Stimulated activated CD8-positive, alpha-beta memory T cell treated with anti-CD3 and anti-CD28 coated beads, Interleukin-7, amount 100 ng/mL, for 4 hours (primary cell): ENCODE measurements at regions not wholly inside any gene's neighbourhood (a gene's known extent, or its start where the extent isn't known, plus 50 kb on each side); places are given as distances from the start of the nearest gene placed in this dataset.

Source experiments
- DNase-seq, 2 donors: peaks; one replicate each; pipeline ENCODE4 v3.0.0-alpha.2; 2020; ENCODE audit warnings: low read depth in 2 of 2

DNA sequence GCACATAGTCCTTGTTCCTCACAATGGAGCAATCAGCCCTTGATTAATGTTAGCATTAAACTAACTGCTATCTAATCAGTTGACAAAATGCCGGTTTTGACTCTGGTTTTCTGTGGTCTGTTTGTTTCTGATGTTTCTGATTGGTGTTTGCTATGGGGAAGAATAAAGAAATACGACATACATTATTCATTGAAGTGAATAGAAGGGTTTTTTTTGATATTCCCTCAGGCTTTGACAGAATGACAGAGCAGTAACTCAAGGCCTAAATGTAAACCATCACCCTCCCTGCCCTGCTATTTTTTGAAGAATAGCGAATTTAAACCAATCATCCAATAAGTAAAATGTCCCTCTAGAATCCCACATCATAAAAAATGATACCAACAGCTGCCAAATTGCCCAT, 65.5 kb upstream of the HS3ST1 start:
- no peak for DNase-seq

DNA sequence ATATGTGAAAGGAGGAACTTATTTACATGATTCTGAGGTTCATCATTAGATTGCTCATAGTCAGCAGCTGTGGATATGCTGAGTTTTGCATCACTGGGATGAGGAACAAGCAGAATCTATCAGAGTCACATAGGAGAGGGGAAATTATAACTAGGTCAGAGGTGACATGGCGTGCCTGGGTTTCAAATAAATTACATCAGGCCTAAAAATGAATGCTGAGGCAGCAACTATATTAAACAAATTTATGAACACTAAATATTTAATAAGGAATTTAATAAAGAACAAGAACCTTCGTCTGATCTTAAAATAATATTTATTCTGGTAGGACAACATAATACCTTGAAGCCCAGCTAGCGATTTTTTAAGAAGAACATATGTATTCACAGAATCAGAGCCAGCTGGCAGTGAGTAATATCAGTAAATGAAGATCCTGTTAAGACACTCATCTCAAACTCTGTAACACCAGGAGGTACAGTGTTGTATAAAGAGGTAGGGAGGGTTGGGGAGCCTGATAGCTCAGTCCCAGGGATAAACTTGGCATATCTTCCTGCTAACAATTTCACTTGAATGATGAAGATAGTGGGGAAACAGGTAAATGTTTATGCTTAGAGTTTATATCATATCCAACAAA, 60.9 kb upstream of the HS3ST1 start:
- no peak for DNase-seq

DNA sequence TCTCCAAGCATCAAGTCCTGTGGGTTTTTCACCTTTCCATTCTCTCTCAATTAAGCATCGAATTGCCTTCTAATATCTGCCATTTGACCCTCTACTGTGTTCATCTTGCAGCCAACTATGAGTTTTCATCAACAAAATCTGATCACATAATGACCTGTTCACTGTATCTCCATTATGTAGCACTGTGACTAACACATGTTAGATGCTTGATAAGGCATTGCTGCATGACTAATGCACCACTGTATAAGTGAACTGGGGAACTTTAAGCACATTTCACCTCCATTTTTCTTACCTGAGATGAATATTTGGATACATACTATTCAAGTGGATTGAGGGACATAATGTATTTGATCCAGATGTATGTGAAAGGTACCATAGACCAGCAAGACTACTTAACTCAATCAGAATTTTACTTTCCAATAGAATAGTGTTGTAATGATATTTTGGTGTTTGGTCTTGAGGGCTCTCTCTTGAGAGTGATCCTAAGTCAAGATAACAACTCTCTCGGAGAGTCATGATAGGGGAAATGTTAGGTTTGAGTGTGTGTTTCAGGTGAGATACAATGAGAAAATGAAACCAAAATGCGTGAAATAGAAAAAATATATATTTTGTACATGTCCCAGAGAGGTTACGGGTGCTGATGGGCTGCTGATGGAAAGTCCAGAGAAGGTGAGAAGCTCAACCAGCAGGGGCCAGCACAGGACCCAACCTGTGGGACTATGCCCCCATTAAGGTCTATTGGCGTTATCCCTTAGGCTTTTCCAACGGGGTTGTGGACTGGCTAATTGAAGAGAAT, 60.2 kb upstream of the HS3ST1 start:
- DNase-seq: no peak

DNA sequence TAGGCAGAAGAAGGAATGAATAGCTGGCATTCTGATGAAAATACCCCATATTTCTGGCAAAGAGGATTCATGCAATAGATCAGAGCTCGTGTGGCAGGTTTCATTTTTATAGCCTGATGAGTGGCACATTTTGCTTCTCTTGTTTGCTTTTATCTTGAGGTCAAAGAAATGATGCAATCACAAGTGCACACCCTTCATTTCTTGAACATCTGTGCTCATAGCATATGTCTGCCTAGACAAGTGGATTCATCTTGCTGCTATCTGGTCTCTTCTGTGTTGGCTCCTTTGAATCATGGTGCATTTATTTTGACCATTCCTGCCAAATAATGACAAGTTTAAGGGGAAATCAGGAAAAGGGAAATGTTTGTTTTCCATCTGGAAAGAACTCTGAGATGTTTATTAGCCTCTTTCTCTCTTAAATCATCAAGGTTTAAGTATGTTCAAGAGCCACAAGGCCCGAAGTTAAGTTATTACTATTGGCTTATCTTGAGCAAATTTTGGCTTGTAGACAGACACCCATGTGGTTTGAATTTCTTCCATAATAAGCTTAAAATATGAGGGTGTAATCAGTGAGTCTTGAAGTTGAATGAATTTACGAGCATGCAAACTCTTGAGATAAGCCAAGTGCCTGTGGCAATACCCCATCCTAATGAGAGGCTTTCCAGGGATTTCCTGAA, 59.3 kb upstream of the HS3ST1 start:
- DNase-seq: no peak

GRCh38 chr4:11487139-11487538, 58.4 kb upstream of the HS3ST1 start:
- no peak for DNase-seq

DNA sequence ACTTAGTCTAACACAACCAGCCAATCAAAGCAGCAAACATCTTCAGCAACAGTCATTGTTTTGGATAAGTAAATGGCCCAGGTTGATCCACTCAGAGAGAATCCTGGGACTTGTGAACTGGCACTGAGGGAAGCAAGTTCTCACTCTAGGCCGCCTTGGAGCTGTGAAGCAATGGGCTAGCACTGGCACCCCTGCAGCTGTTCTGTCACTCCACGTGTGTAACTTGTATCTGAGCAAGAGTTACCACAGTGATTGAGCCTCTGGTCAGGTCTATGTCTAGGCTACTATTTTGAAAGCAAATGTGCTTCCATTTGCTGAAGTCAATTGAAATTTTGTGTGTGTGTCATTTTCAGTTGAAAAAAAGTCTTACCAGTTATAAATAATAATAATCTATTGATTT, 57.2 kb upstream of the HS3ST1 start:
- DNase-seq: no peak

DNA sequence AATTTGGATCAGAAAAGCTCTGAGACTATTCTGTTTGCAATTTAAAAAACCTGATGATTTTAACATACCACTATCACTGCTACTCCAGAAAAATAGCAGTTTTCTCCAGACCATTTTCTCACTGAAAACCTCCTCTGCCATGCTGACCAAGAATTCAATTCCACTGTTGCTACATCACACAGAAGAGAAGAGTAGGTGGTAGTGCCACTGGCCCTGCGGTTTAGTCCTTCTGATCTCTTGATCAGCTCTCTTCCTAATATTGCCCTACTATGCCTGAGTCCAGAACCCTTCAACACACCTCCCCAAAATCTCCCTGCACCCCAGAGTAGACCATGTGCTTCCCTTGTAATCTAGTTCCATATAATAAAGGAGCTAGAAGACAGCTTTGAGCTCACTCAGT, 55.8 kb upstream of the HS3ST1 start:
- DNase-seq: no peak

GRCh38 chr4:11483046-11483445, 54.4 kb upstream of the HS3ST1 start:
- no peak for DNase-seq

DNA sequence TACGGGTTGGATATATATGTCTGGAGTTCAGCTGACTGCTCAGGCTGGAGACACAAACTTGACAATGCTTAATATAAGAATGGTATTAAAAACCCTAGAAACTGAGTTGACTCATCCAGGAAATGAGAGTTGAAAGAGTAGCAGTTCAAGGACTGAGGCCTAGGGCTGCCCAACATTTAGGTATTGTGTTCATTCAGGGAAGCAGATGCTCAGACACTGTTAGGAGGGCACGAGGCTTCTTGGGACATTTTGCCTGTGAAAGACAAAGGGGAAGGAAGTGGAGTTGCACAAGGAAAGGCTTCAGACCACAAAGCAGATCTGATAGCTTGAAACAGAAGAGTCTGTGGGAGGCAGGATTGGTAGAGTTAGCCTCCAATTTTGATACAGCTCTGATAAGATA, 52.0 kb upstream of the HS3ST1 start:
- DNase-seq: no peak
